Fibroblast of lung (primary cell): ENCODE measurements at regions not wholly inside any gene's neighbourhood (a gene's known extent, or its start where the extent isn't known, plus 50 kb on each side); places are given as distances from the start of the nearest gene placed in this dataset.
"Not testable (repeated sequence)": the region's sequence is repeated elsewhere in the genome, so short reads cannot be mapped to it uniquely, and the experiment has no call there.

Experiments
- CTCF ChIP-seq, 2 donors: IDR thresholded peaks in 1 of 2; conservative IDR thresholded peaks in 1 of 2; 1 replicate in 1 of 2; 2 replicates in 1 of 2; pipeline ENCODE4 v1.5.1; 2011 to 2012; ENCODE audit warnings: low read length in 2 of 2, control low read depth in 1 of 2, inconsistent platforms in 1 of 2, low read depth in 1 of 2, mild to moderate bottlenecking in 1 of 2
- EZH2 ChIP-seq: IDR thresholded peaks from 2 replicates; pipeline ENCODE4 v1.5.1; 2012; ENCODE audit warnings: low read length, control low read depth, mild to moderate bottlenecking; ENCODE audit errors: missing control alignments

- TF ChIP-seq CTCF (conservative IDR thresholded peaks at IDR 0.05 in 1 of 2, IDR thresholded peaks at IDR 0.05 in 1 of 2; ENCODE audit: low read depth in 1 of 2, low read length in 2 of 2); EZH2: not testable (repeated sequence)
Measured at GRCh38 chr17:83206036-83206394, 126.6 kb downstream of the METRNL start.
